SU-DHL-6 (cell line): ENCODE measurements at regions not wholly inside any gene's neighbourhood (a gene's known extent, or its start where the extent isn't known, plus 50 kb on each side); places are given as distances from the start of the nearest gene placed in this dataset.

Experiments
- H2AFZ ChIP-seq: fragments of 200-600 bp; sonication (generic); 2 replicates; pipeline ENCODE4 v1.6.1; 2014; ENCODE audit warnings: low read depth, mild to moderate bottlenecking, moderate library complexity, mixed read lengths, antibody characterized with exemption, low read length; ENCODE audit not compliant: severe bottlenecking
- H3F3A ChIP-seq: fragments of 200-600 bp; shearing (Covaris generic); 2 replicates; pipeline ENCODE4 v1.6.0; 2016; ENCODE audit warnings: antibody characterized with exemption, mild to moderate bottlenecking; ENCODE audit not compliant: insufficient read depth
- H3K27ac ChIP-seq: fragments of 200-600 bp; sonication (generic); 2 replicates; pipeline ENCODE4 v1.5.1; 2016; ENCODE audit warnings: low read depth, mild to moderate bottlenecking, low read length, moderate library complexity, mixed read lengths
- H3K27me3 ChIP-seq: fragments of 200-600 bp; sonication (generic), shearing (Covaris generic); 2 replicates; pipeline ENCODE4 v1.6.0; 2014; ENCODE audit warnings: mild to moderate bottlenecking, low read length
- H3K36me3 ChIP-seq: fragments of 200-600 bp; sonication (generic); 2 replicates; pipeline ENCODE4 v1.6.1; 2014; ENCODE audit warnings: mild to moderate bottlenecking, low read length, mixed read lengths
- H3K4me2 ChIP-seq: fragments of 300-600, 200-600 bp; shearing (Covaris generic), sonication (generic); 2 replicates; pipeline ENCODE4 v1.6.0; 2014; ENCODE audit warnings: low read length, low read depth, mild to moderate bottlenecking; ENCODE audit not compliant: poor library complexity, severe bottlenecking
- H3K4me3 ChIP-seq: fragments of 200-600 bp; sonication (generic); 2 replicates; pipeline ENCODE4 v1.5.1; 2014; ENCODE audit warnings: antibody characterized with exemption, low read length, mild to moderate bottlenecking, mixed read lengths; ENCODE audit not compliant: insufficient read depth, poor library complexity, severe bottlenecking
- H3K79me2 ChIP-seq: fragments of 200-600 bp; sonication (generic); 2 replicates; pipeline ENCODE4 v1.6.1; 2014; ENCODE audit warnings: mild to moderate bottlenecking, low read length, moderate library complexity; ENCODE audit not compliant: insufficient read depth
- H3K9ac ChIP-seq: fragments of 200-600 bp; sonication (generic); 2 replicates; pipeline ENCODE4 v1.7.0; 2014; ENCODE audit warnings: mild to moderate bottlenecking, low read length
- H3K9me2 ChIP-seq: fragments of 200-600 bp; sonication (generic); replicated peaks from 2 replicates; pipeline ENCODE4 v1.6.1; 2014; ENCODE audit warnings: low read length; ENCODE audit not compliant: insufficient read depth
- H3K9me3 ChIP-seq: fragments of 200-600 bp; sonication (generic); 2 replicates; pipeline ENCODE4 v1.6.1; 2014; ENCODE audit warnings: low read length, mixed read lengths; ENCODE audit not compliant: insufficient read depth
- H4K20me1 ChIP-seq: fragments of 200-600 bp; sonication (generic); 2 replicates; pipeline ENCODE4 v1.6.1; 2014; ENCODE audit warnings: low read depth, mild to moderate bottlenecking, antibody characterized with exemption, low read length, moderate library complexity, mixed read lengths
- EZH2phosphoT487 ChIP-seq: fragments of 200-600 bp; sonication (generic), shearing (Covaris generic); conservative IDR thresholded peaks from 2 replicates; pipeline ENCODE4 v1.6.1; 2018; ENCODE audit warnings: mild to moderate bottlenecking, antibody characterized with exemption, low read length, moderate library complexity, mixed read lengths
- TF ChIP-seq, protein P1 (sequence below): fragments of 200-600 bp; sonication (generic); IDR thresholded peaks from one replicate; pipeline ENCODE4 v1.5.1; 2017; ENCODE audit warnings: antibody characterized with exemption, mild to moderate bottlenecking, low read length, moderate library complexity; ENCODE audit not compliant: insufficient read depth, poor library complexity, severe bottlenecking

- Histone ChIP-seq H3K27me3 (no peaks in the 10 kb centered on the region), H4K20me1 (no peaks in the 10 kb centered on the region), H3K27ac (no peak overlapping the region), H3K9ac (no peak overlapping the region), H3K79me2 (no peaks in the 10 kb centered on the region), H3K9me2 (no peaks in the 10 kb centered on the region), H3K9me3 (no peaks in the 10 kb centered on the region), H3K4me2 (no peak overlapping the region), H3K36me3 (no peaks in the 10 kb centered on the region), H3K4me3 (no peak overlapping the region), H2AFZ (no peak overlapping the region), H3F3A (no peaks in the 10 kb centered on the region)
- TF ChIP-seq EZH2phosphoT487 = no peak
- TF ChIP-seq, protein P1, sequence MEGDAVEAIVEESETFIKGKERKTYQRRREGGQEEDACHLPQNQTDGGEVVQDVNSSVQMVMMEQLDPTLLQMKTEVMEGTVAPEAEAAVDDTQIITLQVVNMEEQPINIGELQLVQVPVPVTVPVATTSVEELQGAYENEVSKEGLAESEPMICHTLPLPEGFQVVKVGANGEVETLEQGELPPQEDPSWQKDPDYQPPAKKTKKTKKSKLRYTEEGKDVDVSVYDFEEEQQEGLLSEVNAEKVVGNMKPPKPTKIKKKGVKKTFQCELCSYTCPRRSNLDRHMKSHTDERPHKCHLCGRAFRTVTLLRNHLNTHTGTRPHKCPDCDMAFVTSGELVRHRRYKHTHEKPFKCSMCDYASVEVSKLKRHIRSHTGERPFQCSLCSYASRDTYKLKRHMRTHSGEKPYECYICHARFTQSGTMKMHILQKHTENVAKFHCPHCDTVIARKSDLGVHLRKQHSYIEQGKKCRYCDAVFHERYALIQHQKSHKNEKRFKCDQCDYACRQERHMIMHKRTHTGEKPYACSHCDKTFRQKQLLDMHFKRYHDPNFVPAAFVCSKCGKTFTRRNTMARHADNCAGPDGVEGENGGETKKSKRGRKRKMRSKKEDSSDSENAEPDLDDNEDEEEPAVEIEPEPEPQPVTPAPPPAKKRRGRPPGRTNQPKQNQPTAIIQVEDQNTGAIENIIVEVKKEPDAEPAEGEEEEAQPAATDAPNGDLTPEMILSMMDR = no peak
These were observed 146.1 kb upstream of the SLC28A3 start for GRCh38 chr9:84486663-84487062.

DNA sequence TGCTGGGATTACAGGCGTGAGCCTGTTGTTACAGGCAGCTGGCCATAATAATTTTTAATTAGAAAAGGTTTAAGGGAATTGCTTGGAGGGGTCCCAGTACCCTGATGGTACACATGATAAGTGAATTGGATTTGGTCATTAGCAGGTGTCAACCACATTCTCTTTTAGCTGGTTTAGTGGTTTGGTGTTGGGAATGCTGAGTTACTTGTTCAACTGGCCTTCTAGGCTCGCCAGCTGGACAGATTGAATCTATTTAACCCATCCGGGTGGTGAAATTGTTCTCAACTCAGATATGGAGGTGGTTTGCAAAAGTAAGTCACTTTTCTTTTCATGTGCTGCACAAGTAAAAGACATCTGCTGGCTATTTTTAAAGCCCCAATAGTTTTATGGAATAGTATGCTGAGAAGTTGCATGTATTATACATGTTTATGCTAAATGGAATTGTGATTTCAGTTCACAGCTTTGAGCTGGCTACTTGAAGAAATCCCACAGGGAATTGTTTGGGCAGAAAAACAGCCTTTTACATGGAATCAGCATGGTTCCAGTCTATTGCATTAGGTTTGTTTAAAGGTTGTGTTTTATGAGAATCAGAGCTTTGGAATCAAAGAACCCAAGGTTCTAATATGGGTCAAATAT, 149.8 kb upstream of the SLC28A3 start:
- Histone ChIP-seq H3K4me2 (no peak overlapping the region), H3K27ac (no peak overlapping the region), H4K20me1 (no peaks in the 10 kb centered on the region), H3K4me3 (no peak overlapping the region), H3K9me2 (no peaks in the 10 kb centered on the region), H3K9me3 (no peaks in the 10 kb centered on the region), H3F3A (no peaks in the 10 kb centered on the region), H3K36me3 (no peaks in the 10 kb centered on the region), H3K27me3 (no peaks in the 10 kb centered on the region), H3K9ac (no peak overlapping the region), H3K79me2 (no peaks in the 10 kb centered on the region), H2AFZ (no peak overlapping the region)
- TF ChIP-seq, protein P1 = no peak
- no peak for TF ChIP-seq EZH2phosphoT487

GRCh38 chr9:84490842-84491325, 150.3 kb upstream of the SLC28A3 start:
- no peak for TF ChIP-seq EZH2phosphoT487
- TF ChIP-seq, protein P1 = no peak
- Histone ChIP-seq H3K27ac (no peak overlapping the region), H4K20me1 (no peaks in the 10 kb centered on the region), H3K9me3 (no peaks in the 10 kb centered on the region), H3K9me2 (no peaks in the 10 kb centered on the region), H3K9ac (no peak overlapping the region), H3K36me3 (no peaks in the 10 kb centered on the region), H3F3A (no peaks in the 10 kb centered on the region), H3K4me3 (no peak overlapping the region), H2AFZ (no peak overlapping the region), H3K27me3 (no peaks in the 10 kb centered on the region), H3K4me2 (no peak overlapping the region), H3K79me2 (no peaks in the 10 kb centered on the region)
